ENCODE measurements at regions not wholly inside any gene's neighbourhood (a gene's known extent, or its start where the extent isn't known, plus 50 kb on each side); places are given as distances from the start of the nearest gene placed in this dataset.
A peak's percentile ranks its signal among the peaks of the same experiment; 100 is the strongest.

DNA sequence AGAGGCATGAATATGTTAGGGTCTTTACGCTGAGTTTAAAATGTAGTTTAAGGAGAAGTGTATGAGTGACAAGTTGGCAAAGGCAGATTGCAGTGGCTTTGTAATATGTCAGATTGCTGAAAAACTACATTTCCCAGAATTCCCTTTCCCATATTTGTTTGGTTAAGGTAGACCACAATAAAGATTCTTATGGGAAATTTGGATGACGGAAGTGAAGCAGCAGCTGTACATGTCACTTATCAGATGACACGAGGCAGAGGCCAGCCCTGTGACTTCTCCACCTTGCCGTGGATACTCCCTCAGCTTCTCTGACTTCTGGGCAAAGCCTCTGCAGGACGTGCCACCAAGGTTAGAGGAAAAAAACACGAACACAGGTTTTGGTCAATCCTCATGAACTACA, 229.7 kb upstream of the DKK2 start:
- no peak overlapping the region for H3K9ac ChIP-seq (ENCODE audit: low read depth, low read length)
- DNase-seq (no peak), ATAC-seq (ENCODE audit: insufficient read depth, low read depth) (peak; percentile 72)
- H3K4me1 ChIP-seq (ENCODE audit: insufficient read depth, low read length), result no peaks in the 10 kb centered on the region
- H3K4me3 ChIP-seq (ENCODE audit: low read depth in 1 of 2, low read length in 2 of 2), result no peak overlapping the region
- H3K4me2 ChIP-seq (ENCODE audit: insufficient read depth, low read length), result no peak overlapping the region
- peaks cover 2% of the 10 kb centered on the region for H3K9me3 ChIP-seq (ENCODE audit: insufficient read depth, low read length, severe bottlenecking)
- H3K36me3 ChIP-seq (ENCODE audit: insufficient read depth, low read length), result no peaks in the 10 kb centered on the region
- no peak overlapping the region for H2AFZ ChIP-seq (ENCODE audit: low read depth, low read length)
- H3K27me3 ChIP-seq (ENCODE audit: insufficient read depth, low read length, poor library complexity), result no peaks in the 10 kb centered on the region
- TF ChIP-seq EZH2 (IDR thresholded peaks at IDR 0.05; ENCODE audit: borderline replicate concordance, low read depth, low read length, severe bottlenecking), result no peak
- no peak for TF ChIP-seq CTCF (IDR thresholded peaks at IDR 0.05; ENCODE audit: borderline replicate concordance, extremely low read depth, low read length, poor library complexity, severe bottlenecking)
- H3K27ac ChIP-seq (ENCODE audit: low read length), result no peak overlapping the region
- H4K20me1 ChIP-seq (ENCODE audit: insufficient read depth, low read length), result no peaks in the 10 kb centered on the region
- no peaks in the 10 kb centered on the region for H3K79me2 ChIP-seq (ENCODE audit: insufficient read depth, low read length)

DNA sequence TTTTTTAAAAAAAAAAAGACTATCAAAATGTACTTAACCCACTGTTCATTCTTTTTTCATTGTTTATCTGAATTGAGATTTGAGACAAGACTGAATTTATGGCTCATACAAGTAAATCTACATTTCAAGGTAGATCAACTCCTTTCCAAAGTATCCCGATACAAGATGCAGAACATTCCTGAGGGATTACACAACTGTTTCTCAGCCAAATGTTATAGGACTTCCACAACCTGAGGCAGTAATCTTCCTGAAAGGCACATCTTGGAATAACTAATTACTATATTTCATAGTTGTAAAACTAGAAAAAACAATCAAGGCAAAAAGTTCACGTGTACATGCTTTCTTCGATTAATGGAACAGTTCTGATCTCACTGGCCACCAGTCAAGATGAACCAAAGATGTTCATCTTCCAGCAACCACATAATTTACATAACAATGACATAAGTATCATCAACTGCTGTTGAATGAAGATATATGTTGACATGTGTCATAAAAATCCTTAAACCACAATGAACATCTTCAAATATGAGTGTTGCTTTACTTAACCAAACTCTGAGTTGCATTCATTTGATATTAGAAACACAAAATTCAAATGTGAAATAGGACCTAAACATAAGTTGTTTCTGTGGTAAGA, 225.2 kb upstream of the DKK2 start:
- DNase-seq (no peak), ATAC-seq (ENCODE audit: insufficient read depth, low read depth) (no peak)
- H3K4me3 ChIP-seq (ENCODE audit: low read depth in 1 of 2, low read length in 2 of 2), result no peak overlapping the region
- no peaks in the 10 kb centered on the region for H3K9me3 ChIP-seq (ENCODE audit: insufficient read depth, low read length, severe bottlenecking)
- no peaks in the 10 kb centered on the region for H3K36me3 ChIP-seq (ENCODE audit: insufficient read depth, low read length)
- no peak overlapping the region for H2AFZ ChIP-seq (ENCODE audit: low read depth, low read length)
- no peak overlapping the region for H3K4me2 ChIP-seq (ENCODE audit: insufficient read depth, low read length)
- no peaks in the 10 kb centered on the region for H3K4me1 ChIP-seq (ENCODE audit: insufficient read depth, low read length)
- H3K9ac ChIP-seq (ENCODE audit: low read depth, low read length), result no peak overlapping the region
- H3K27me3 ChIP-seq (ENCODE audit: insufficient read depth, low read length, poor library complexity), result peaks cover 3% of the 10 kb centered on the region
- TF ChIP-seq EZH2 (IDR thresholded peaks at IDR 0.05; ENCODE audit: borderline replicate concordance, low read depth, low read length, severe bottlenecking), result no peak
- TF ChIP-seq CTCF (IDR thresholded peaks at IDR 0.05; ENCODE audit: borderline replicate concordance, extremely low read depth, low read length, poor library complexity, severe bottlenecking), result no peak
- H3K79me2 ChIP-seq (ENCODE audit: insufficient read depth, low read length), result no peaks in the 10 kb centered on the region
- no peaks in the 10 kb centered on the region for H4K20me1 ChIP-seq (ENCODE audit: insufficient read depth, low read length)
- no peak overlapping the region for H3K27ac ChIP-seq (ENCODE audit: low read length)

- no peak overlapping the region for H3K27ac ChIP-seq (ENCODE audit: low read length)
- H3K9ac ChIP-seq (ENCODE audit: low read depth, low read length), result no peak overlapping the region
- no peak overlapping the region for H3K4me2 ChIP-seq (ENCODE audit: insufficient read depth, low read length)
- no peak for TF ChIP-seq EZH2 (IDR thresholded peaks at IDR 0.05; ENCODE audit: borderline replicate concordance, low read depth, low read length, severe bottlenecking)
- no peak for TF ChIP-seq CTCF (IDR thresholded peaks at IDR 0.05; ENCODE audit: borderline replicate concordance, extremely low read depth, low read length, poor library complexity, severe bottlenecking)
- no peaks in the 10 kb centered on the region for H4K20me1 ChIP-seq (ENCODE audit: insufficient read depth, low read length)
- H2AFZ ChIP-seq (ENCODE audit: low read depth, low read length), result no peak overlapping the region
- no peaks in the 10 kb centered on the region for H3K9me3 ChIP-seq (ENCODE audit: insufficient read depth, low read length, severe bottlenecking)
- H3K4me1 ChIP-seq (ENCODE audit: insufficient read depth, low read length), result no peaks in the 10 kb centered on the region
- H3K79me2 ChIP-seq (ENCODE audit: insufficient read depth, low read length), result no peaks in the 10 kb centered on the region
- peaks cover 3% of the 10 kb centered on the region for H3K27me3 ChIP-seq (ENCODE audit: insufficient read depth, low read length, poor library complexity)
- no peak for ATAC-seq (ENCODE audit: insufficient read depth, low read depth)
- DNase-seq, result no peak
- H3K4me3 ChIP-seq (ENCODE audit: low read depth in 1 of 2, low read length in 2 of 2), result no peak overlapping the region
- H3K36me3 ChIP-seq (ENCODE audit: insufficient read depth, low read length), result no peaks in the 10 kb centered on the region
Measured at GRCh38 chr4:107258359-107258758, 222.2 kb upstream of the DKK2 start.
